ENCODE measurements at regions not wholly inside any gene's neighbourhood (a gene's known extent, or its start where the extent isn't known, plus 50 kb on each side); places are given as distances from the start of the nearest gene placed in this dataset.
"Not testable (repeated sequence)": the region's sequence is repeated elsewhere in the genome, so short reads cannot be mapped to it uniquely, and the experiment has no call there.

DNA sequence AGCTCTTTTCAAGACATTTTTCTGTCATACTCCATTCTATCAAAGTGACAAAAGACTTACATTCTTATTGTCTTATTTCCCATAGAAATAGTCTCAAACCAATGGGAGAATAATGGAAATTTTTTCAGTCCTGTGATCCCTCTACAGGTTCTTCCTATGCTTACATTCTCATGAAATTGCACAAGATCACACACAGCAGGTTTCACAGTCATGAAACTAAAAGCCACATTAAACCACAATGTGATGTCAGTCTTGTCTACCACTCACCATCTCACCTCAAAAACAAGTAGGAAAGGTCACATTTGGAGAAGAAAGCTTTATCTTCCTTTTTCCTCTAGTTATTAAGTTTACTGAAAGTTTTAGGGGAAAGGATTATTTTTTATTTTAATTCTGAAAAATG, 161.0 kb upstream of the RORA start:
- no peak for DNase-seq (ENCODE audit: extremely low spot score)
- Histone ChIP-seq H3K4me3 (ENCODE audit: low read depth, low read length) (no peak overlapping the region), H3K4me1 (ENCODE audit: insufficient read depth) (no peaks in the 10 kb centered on the region), H3K36me3 (ENCODE audit: insufficient read depth) (no peaks in the 10 kb centered on the region), H3K27ac (ENCODE audit: low read depth) (no peak overlapping the region)

GRCh38 chr15:61389334-61390028, 160.4 kb upstream of the RORA start:
- Histone ChIP-seq H3K36me3 (ENCODE audit: insufficient read depth) (no peaks in the 10 kb centered on the region), H3K27ac (ENCODE audit: low read depth) (no peak overlapping the region), H3K4me1 (ENCODE audit: insufficient read depth) (no peaks in the 10 kb centered on the region), H3K4me3 (ENCODE audit: low read depth, low read length) (no peak overlapping the region)
- WGBS = 88% methylated on average over 6 of the region's 6 CpGs
- DNase-seq (ENCODE audit: extremely low spot score) = no peak

GRCh38 chr15:61387675-61388074, 158.6 kb upstream of the RORA start:
- H3K36me3 ChIP-seq (ENCODE audit: insufficient read depth) = peaks cover 1% of the 10 kb centered on the region
- H3K4me3 ChIP-seq (ENCODE audit: low read depth, low read length) = no peak overlapping the region
- no peak for DNase-seq (ENCODE audit: extremely low spot score)

DNA sequence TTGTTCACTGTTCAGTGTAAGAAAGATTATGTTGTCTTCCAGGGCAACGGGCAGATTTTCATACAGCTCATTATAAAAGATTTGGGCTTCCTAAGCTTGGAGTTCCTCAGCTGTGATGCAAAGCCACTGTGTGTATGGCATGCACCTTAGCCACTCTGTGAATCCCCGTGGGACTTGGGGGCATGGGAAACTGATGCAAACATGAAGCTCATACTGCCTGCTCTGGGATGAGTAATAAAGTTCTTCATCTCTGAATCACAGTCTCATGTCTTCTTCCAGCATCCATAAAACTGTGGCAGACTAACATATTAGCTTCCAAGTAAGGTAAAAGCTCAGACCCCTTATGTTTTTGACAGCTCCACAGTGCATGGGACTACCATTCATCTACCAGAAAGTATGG, 154.3 kb upstream of the RORA start:
- no peak for DNase-seq (ENCODE audit: extremely low spot score)
- WGBS = 77% methylated on average over 2 of the region's 2 CpGs
- Histone ChIP-seq H3K4me3 (ENCODE audit: low read depth, low read length) (no peak overlapping the region), H3K36me3 (ENCODE audit: insufficient read depth) (peaks cover 1% of the 10 kb centered on the region), H3K27ac (ENCODE audit: low read depth) (no peak overlapping the region), H3K4me1 (ENCODE audit: insufficient read depth) (no peaks in the 10 kb centered on the region)

More at GRCh38 chr15:61387675-61388074, 158.6 kb upstream of the RORA start:
- H3K27ac ChIP-seq (ENCODE audit: low read depth) = no peak overlapping the region
- H3K4me1 ChIP-seq (ENCODE audit: insufficient read depth) = no peaks in the 10 kb centered on the region

- Histone ChIP-seq H3K36me3 (ENCODE audit: insufficient read depth) (peaks cover 1% of the 10 kb centered on the region), H3K4me3 (ENCODE audit: low read depth, low read length) (no peak overlapping the region), H3K27ac (ENCODE audit: low read depth) (no peak overlapping the region), H3K4me1 (ENCODE audit: insufficient read depth) (no peaks in the 10 kb centered on the region)
- 76% methylated on average over 1 of the region's 1 CpG for WGBS
- no peak for DNase-seq (ENCODE audit: extremely low spot score)
These were observed 153.8 kb upstream of the RORA start for GRCh38 chr15:61382927-61383326.

DNA sequence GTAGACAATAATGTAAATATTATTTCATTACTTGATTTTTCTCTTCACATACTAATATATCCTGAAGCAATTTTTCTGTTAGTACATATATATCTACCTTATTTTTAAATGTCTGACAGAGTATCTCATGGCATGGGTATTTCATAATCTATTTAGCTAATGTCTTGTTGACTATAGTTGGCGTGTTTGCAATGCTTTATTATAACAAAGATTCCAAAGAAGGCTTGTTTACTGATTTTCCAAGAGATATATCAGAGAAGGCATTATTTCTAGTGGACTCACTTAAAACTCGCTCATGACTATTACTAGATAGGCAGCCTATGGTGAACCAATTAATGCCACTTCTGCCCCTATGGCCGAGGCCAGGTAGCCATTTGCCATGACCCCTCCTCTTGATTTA, 152.4 kb upstream of the RORA start:
- H3K36me3 ChIP-seq (ENCODE audit: insufficient read depth) = peaks cover 1% of the 10 kb centered on the region
- 69% methylated on average over 3 of the region's 3 CpGs for WGBS
- no peak for DNase-seq (ENCODE audit: extremely low spot score)
- no peaks in the 10 kb centered on the region for H3K4me1 ChIP-seq (ENCODE audit: insufficient read depth)
- H3K4me3 ChIP-seq (ENCODE audit: low read depth, low read length) = no peak overlapping the region
- H3K27ac ChIP-seq (ENCODE audit: low read depth) = no peak overlapping the region

DNA sequence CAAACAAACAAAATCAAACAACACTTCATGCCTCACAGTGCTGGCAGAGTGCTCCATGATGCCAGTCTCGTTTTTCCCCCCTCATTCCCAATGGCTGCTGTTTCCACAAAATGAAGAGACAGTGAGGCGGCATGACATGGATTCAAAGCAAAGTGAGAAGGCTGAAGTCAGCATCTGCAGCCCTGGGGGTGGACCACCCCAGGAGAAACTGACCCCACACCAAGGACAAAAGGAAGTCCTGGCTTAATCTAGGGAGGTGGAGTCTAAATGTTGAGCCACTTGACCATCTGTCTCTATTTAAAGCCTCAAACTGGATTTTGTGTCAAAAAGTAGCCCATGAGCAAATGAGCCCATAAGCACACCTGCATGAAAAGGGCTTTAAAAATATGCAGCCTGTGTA, 151.2 kb upstream of the RORA start:
- Histone ChIP-seq H3K27ac (ENCODE audit: low read depth) (no peak overlapping the region), H3K36me3 (ENCODE audit: insufficient read depth) (peaks cover 1% of the 10 kb centered on the region), H3K4me3 (ENCODE audit: low read depth, low read length) (no peak overlapping the region), H3K4me1 (ENCODE audit: insufficient read depth) (no peaks in the 10 kb centered on the region)
- DNase-seq (ENCODE audit: extremely low spot score) = no peak
- 74% methylated on average over 2 of the region's 2 CpGs for WGBS

- no peak overlapping the region for H3K27ac ChIP-seq (ENCODE audit: low read depth)
- no peaks in the 10 kb centered on the region for H3K36me3 ChIP-seq (ENCODE audit: insufficient read depth)
- 87% methylated on average over 1 of the region's 1 CpG for WGBS
- H3K4me1 ChIP-seq (ENCODE audit: insufficient read depth) = no peaks in the 10 kb centered on the region
- no peak overlapping the region for H3K4me3 ChIP-seq (ENCODE audit: low read depth, low read length)
- DNase-seq (ENCODE audit: extremely low spot score) = no peak
These were observed 149.9 kb upstream of the RORA start for GRCh38 chr15:61379005-61379404.

DNA sequence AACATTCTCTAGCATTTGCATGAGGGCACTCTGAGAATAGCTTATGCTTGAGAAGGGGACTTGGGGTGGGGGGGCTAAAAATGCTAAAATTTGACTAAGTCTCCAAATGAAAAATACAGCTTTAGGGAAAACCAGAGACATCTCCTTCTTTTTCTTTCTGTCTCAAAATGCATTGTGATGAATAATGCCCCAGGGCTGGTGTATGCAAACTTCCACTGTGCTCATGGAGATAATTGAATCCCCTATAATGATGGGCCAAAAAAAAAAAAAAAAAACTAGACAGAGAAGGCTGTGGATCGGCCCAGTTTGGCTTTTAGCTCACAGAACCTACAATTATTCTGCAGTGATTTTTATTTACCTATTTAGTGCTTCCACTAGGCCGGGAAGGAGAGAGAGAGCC, 147.9 kb upstream of the RORA start:
- no peaks in the 10 kb centered on the region for H3K36me3 ChIP-seq (ENCODE audit: insufficient read depth)
- H3K4me1 ChIP-seq (ENCODE audit: insufficient read depth) = no peaks in the 10 kb centered on the region
- no peak for DNase-seq (ENCODE audit: extremely low spot score)
- no peak overlapping the region for H3K27ac ChIP-seq (ENCODE audit: low read depth)
- no peak overlapping the region for H3K4me3 ChIP-seq (ENCODE audit: low read depth, low read length)
- 86% methylated on average over 2 of the region's 2 CpGs for WGBS

- 96% methylated on average over 3 of the region's 3 CpGs for WGBS
- Histone ChIP-seq H3K36me3 (ENCODE audit: insufficient read depth) (no peaks in the 10 kb centered on the region), H3K4me3 (ENCODE audit: low read depth, low read length) (no peak overlapping the region), H3K27ac (ENCODE audit: low read depth) (no peak overlapping the region), H3K4me1 (ENCODE audit: insufficient read depth) (no peaks in the 10 kb centered on the region)
- DNase-seq (ENCODE audit: extremely low spot score) = no peak
These were observed 147.4 kb upstream of the RORA start for GRCh38 chr15:61376516-61376915.

DNA sequence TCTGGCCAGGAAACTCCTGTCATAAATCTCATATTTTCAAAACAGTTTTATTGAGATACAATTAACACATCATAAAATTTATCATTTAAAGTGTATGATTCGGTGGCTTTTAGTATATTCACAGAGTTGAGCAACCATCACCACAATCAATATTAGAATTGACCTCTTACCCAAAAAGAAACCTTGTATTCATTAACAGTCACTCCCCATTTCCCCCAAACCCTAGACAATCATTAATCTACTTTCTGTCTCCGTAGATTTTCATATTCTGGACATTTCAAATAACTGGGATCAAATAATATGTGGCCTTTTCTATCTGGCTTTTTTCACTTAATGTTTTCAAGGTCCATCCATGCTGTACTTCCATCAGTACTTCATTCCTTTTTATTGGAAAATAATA, 145.7 kb upstream of the RORA start:
- H3K27ac ChIP-seq (ENCODE audit: low read depth) = no peak overlapping the region
- WGBS = 86% methylated on average over 2 of the region's 2 CpGs
- no peak for DNase-seq (ENCODE audit: extremely low spot score)
- no peaks in the 10 kb centered on the region for H3K4me1 ChIP-seq (ENCODE audit: insufficient read depth)
- H3K36me3 ChIP-seq (ENCODE audit: insufficient read depth) = no peaks in the 10 kb centered on the region
- H3K4me3 ChIP-seq (ENCODE audit: low read depth, low read length) = no peak overlapping the region

DNA sequence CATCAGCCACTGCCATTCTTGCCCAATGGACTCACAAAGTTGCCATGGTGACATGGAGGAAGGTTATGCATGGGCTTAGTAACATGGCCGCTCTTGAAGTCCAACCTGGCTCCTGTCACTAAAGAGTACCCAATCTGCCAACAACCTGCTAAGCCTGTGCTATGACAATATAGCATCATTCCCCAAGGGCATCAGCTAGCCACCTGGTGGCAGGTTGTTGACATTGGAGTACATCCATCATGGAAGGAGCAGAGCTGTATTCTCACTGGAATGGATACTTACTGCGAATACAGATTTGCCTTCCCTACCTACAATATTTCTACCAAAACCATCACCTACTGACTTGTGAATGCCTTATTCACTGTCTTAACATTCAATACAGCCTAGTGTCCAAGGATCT, 138.9 kb upstream of the RORA start:
- DNase-seq (ENCODE audit: extremely low spot score) = no peak
- no peak overlapping the region for H3K4me3 ChIP-seq (ENCODE audit: low read depth, low read length)
- no peaks in the 10 kb centered on the region for H3K4me1 ChIP-seq (ENCODE audit: insufficient read depth)
- H3K36me3 ChIP-seq (ENCODE audit: insufficient read depth) = no peaks in the 10 kb centered on the region
- 99% methylated on average over 2 of the region's 2 CpGs for WGBS
- no peak overlapping the region for H3K27ac ChIP-seq (ENCODE audit: low read depth)

DNA sequence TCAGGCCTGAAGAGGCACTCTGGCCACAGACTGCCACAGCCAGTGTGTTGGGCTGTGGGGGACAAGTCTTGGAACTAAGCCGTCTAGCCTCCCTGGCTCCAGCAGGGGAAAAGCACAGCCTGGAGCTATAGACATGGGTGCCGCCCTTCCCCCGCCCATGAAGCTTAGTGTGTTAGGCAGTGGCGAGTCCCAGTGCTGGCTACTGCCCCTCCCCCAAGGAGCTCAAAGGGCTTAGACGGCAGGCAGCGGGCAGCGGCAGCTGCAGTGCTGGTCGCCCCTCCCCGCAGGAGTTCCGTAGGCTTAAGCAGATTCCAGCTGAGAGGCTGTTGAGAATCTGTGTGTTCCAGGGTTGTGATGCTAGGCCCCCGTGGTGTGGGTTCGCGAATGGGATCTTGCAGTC, 135.8 kb upstream of the RORA start:
- Histone ChIP-seq H3K4me1 (ENCODE audit: insufficient read depth) (no peaks in the 10 kb centered on the region), H3K27ac (ENCODE audit: low read depth) (no peak overlapping the region), H3K36me3 (ENCODE audit: insufficient read depth) (no peaks in the 10 kb centered on the region), H3K4me3 (ENCODE audit: low read depth, low read length) (no peak overlapping the region)
- 38% methylated on average over 13 of the region's 13 CpGs for WGBS
- no peak for DNase-seq (ENCODE audit: extremely low spot score)

- DNase-seq (ENCODE audit: extremely low spot score); H3K4me1 ChIP-seq (ENCODE audit: insufficient read depth); H3K36me3 ChIP-seq (ENCODE audit: insufficient read depth); H3K27ac ChIP-seq (ENCODE audit: low read depth); H3K4me3 ChIP-seq (ENCODE audit: low read depth, low read length): not testable (repeated sequence)
These were observed 133.8 kb upstream of the RORA start for GRCh38 chr15:61362912-61363311.

GRCh38 chr15:61344293-61344692, 115.2 kb upstream of the RORA start:
- 83% methylated on average over 2 of the region's 2 CpGs for WGBS
- Histone ChIP-seq H3K27ac (ENCODE audit: low read depth) (no peak overlapping the region), H3K36me3 (ENCODE audit: insufficient read depth) (no peaks in the 10 kb centered on the region), H3K4me1 (ENCODE audit: insufficient read depth) (no peaks in the 10 kb centered on the region), H3K4me3 (ENCODE audit: low read depth, low read length) (no peak overlapping the region)
- no peak for DNase-seq (ENCODE audit: extremely low spot score)
